NK-92 (cell line): ENCODE measurements at regions not wholly inside any gene's neighbourhood (a gene's known extent, or its start where the extent isn't known, plus 50 kb on each side); places are given as distances from the start of the nearest gene placed in this dataset.
"Not testable (repeated sequence)": the region's sequence is repeated elsewhere in the genome, so short reads cannot be mapped to it uniquely, and the experiment has no call there.

Source experiments
- DNase-seq: peaks from one replicate; lab custom pipeline; 2025; ENCODE audit not compliant: unreplicated experiment; lab: John Stamatoyannopoulos, UW

GRCh38 chr5:15384176-15384575 lies 115.8 kb upstream of the FBXL7 start:
- DNase-seq: no peak

GRCh38 chr5:15383469-15383868 lies 116.5 kb upstream of the FBXL7 start:
- DNase-seq: no peak

- DNase-seq: no peak
These were observed 117.0 kb upstream of the FBXL7 start for GRCh38 chr5:15383021-15383420.

GRCh38 chr5:15377573-15378340 lies 122.2 kb upstream of the FBXL7 start:
- DNase-seq: no peak

GRCh38 chr5:15376803-15377202 lies 123.2 kb upstream of the FBXL7 start:
- DNase-seq: no peak

GRCh38 chr5:15376088-15376487 lies 123.9 kb upstream of the FBXL7 start:
- DNase-seq: no peak

GRCh38 chr5:15375559-15375958 lies 124.4 kb upstream of the FBXL7 start:
- DNase-seq: no peak

GRCh38 chr5:15374886-15375285 lies 125.1 kb upstream of the FBXL7 start:
- no peak for DNase-seq

- DNase-seq: no peak
These were observed 126.8 kb upstream of the FBXL7 start for GRCh38 chr5:15373151-15373550.

- DNase-seq: no peak
These were observed 128.8 kb upstream of the FBXL7 start for GRCh38 chr5:15371184-15371583.

- no peak for DNase-seq
These were observed 131.1 kb upstream of the FBXL7 start for GRCh38 chr5:15368835-15369234.

GRCh38 chr5:15367489-15367888 lies 132.5 kb upstream of the FBXL7 start:
- no peak for DNase-seq

GRCh38 chr5:15366676-15367391 lies 133.1 kb upstream of the FBXL7 start:
- no peak for DNase-seq

- DNase-seq: no peak
These were observed 134.9 kb upstream of the FBXL7 start for GRCh38 chr5:15365070-15365469.

GRCh38 chr5:15363601-15364000 lies 136.4 kb upstream of the FBXL7 start:
- no peak for DNase-seq

- DNase-seq: not testable (repeated sequence)
These were observed 142.9 kb upstream of the FBXL7 start for GRCh38 chr5:15357092-15357453.

GRCh38 chr5:15356308-15357091 lies 143.5 kb upstream of the FBXL7 start:
- not testable (repeated sequence) for DNase-seq

GRCh38 chr5:15354021-15354420 lies 146.0 kb upstream of the FBXL7 start:
- DNase-seq: no peak

GRCh38 chr5:15353086-15353645 lies 146.8 kb upstream of the FBXL7 start:
- no peak for DNase-seq

- no peak for DNase-seq
These were observed 149.4 kb upstream of the FBXL7 start for GRCh38 chr5:15350614-15351013.

GRCh38 chr5:15346738-15347137 lies 153.2 kb upstream of the FBXL7 start:
- DNase-seq: no peak

- no peak for DNase-seq
These were observed 155.0 kb upstream of the FBXL7 start for GRCh38 chr5:15344954-15345353.
